IMR-90 (cell line): ENCODE measurements at regions not wholly inside any gene's neighbourhood (a gene's known extent, or its start where the extent isn't known, plus 50 kb on each side); places are given as distances from the start of the nearest gene placed in this dataset.
"Not testable (repeated sequence)": the region's sequence is repeated elsewhere in the genome, so short reads cannot be mapped to it uniquely, and the experiment has no call there.

Experiments
- ATAC-seq: fragments of 200-7000 bp; cut with Tn5 transposase; 2 replicates; pipeline ENCODE4 v1.9.1; 2020; ENCODE audit warnings: low read depth, mild to moderate bottlenecking, moderate library complexity
- BruUV-seq: library from RNA; stranded (reverse); fragments of 400-500 nt; replicated peaks from 2 replicates; lab custom pipeline; 2021; lab: Mats Ljungman, UMichigan
- CTCF ChIA-PET: fragments of 300-600 bp; formaldehyde crosslinking; extraction: SDS; loops from one replicate; lab custom pipeline; 2021; ENCODE audit warnings: antibody characterized with exemption; lab: Yijun Ruan, JAX
- POLR2A ChIA-PET: fragments of 300-600 bp; sonication (Branson Sonifier 250); formaldehyde crosslinking; loops from one replicate; lab custom pipeline; 2022; ENCODE audit warnings: antibody characterized with exemption; ENCODE audit not compliant: unreplicated experiment; lab: Charles Lee
- DNase-seq: peaks from one replicate; pipeline ENCODE4 v3.0.0; 2013
- H2AFZ ChIP-seq: replicated peaks from 2 replicates; pipeline ENCODE3; 2013; ENCODE audit warnings: low read length, mild to moderate bottlenecking; ENCODE audit not compliant: poor library complexity
- H2AK5ac ChIP-seq: 2 replicates; pipeline ENCODE4 v1.6.1; 2013; ENCODE audit warnings: low read depth, low read length, inconsistent platforms
- H2AK9ac ChIP-seq: replicated peaks from 2 replicates; pipeline ENCODE3; 2013; ENCODE audit warnings: mild to moderate bottlenecking, low read depth, low read length, moderate library complexity; ENCODE audit not compliant: poor library complexity
- H2BK120ac ChIP-seq: 2 replicates; pipeline ENCODE4 v1.6.1; 2013; ENCODE audit warnings: low read depth, low read length, inconsistent platforms
- H2BK15ac ChIP-seq: 3 replicates; pipeline ENCODE4 v1.6.1; 2013; ENCODE audit warnings: low read depth, low read length, inconsistent platforms
- H2BK20ac ChIP-seq: 2 replicates; pipeline ENCODE4 v1.6.1; 2013; ENCODE audit warnings: low read depth, mild to moderate bottlenecking, inconsistent platforms, low read length, moderate library complexity
- H2BK5ac ChIP-seq: 2 replicates; pipeline ENCODE4 v1.6.1; 2013; ENCODE audit warnings: mild to moderate bottlenecking, low read depth, low read length, inconsistent platforms; ENCODE audit not compliant: poor library complexity, severe bottlenecking
- H3K14ac ChIP-seq: replicated peaks from 2 replicates; pipeline ENCODE4 v1.6.1; 2013; ENCODE audit warnings: low read depth, low read length, inconsistent platforms
- H3K18ac ChIP-seq: 2 replicates; pipeline ENCODE4 v1.6.1; 2013; ENCODE audit warnings: low read depth, low read length, control low read depth
- H3K23ac ChIP-seq: 2 replicates; pipeline ENCODE4 v1.6.1; 2013; ENCODE audit warnings: low read depth, low read length, inconsistent platforms
- H3K27ac ChIP-seq: 2 replicates; pipeline ENCODE4 v1.5.1; 2013; ENCODE audit warnings: mild to moderate bottlenecking, control low read depth, low read length; ENCODE audit not compliant: insufficient read depth
- H3K27me3 ChIP-seq: 2 replicates; pipeline ENCODE4 v1.6.1; 2013; ENCODE audit warnings: low read length; ENCODE audit not compliant: control insufficient read depth, insufficient read depth
- H3K36me3 ChIP-seq: 2 replicates; pipeline ENCODE4 v1.6.1; 2013; ENCODE audit warnings: low read length, mixed read lengths; ENCODE audit not compliant: control insufficient read depth, insufficient read depth
- H3K4ac ChIP-seq: 2 replicates; pipeline ENCODE4 v1.6.1; 2013; ENCODE audit warnings: low read depth, low read length, inconsistent platforms
- H3K4me1 ChIP-seq: 2 replicates; pipeline ENCODE4 v1.6.1; 2013; ENCODE audit warnings: low read length, mixed read lengths; ENCODE audit not compliant: control insufficient read depth, insufficient read depth
- H3K4me2 ChIP-seq: 2 replicates; pipeline ENCODE4 v1.6.1; 2013; ENCODE audit warnings: low read depth, mild to moderate bottlenecking, control low read depth, low read length, moderate library complexity
- H3K4me3 ChIP-seq: 2 replicates; pipeline ENCODE4 v1.5.1; 2013; ENCODE audit warnings: low read depth, mild to moderate bottlenecking, control low read depth, low read length, moderate library complexity; ENCODE audit not compliant: insufficient read depth
- H3K56ac ChIP-seq: 2 replicates; pipeline ENCODE4 v1.6.1; 2013; ENCODE audit warnings: low read length, inconsistent platforms; ENCODE audit not compliant: insufficient read depth; ENCODE audit errors: extremely low read depth
- H3K79me1 ChIP-seq, 2 experiments: 2 replicates each; pipeline ENCODE4 v1.6.1; 2013; ENCODE audit warnings: low read length in 2 of 2, inconsistent platforms in 1 of 2, low read depth in 1 of 2
- H3K9ac ChIP-seq: 2 replicates; pipeline ENCODE4 v1.6.1; 2013; ENCODE audit warnings: low read depth, low read length, control low read depth
- H3K9me1 ChIP-seq: 2 replicates; pipeline ENCODE4 v1.6.1; 2013; ENCODE audit warnings: low read length, inconsistent platforms; ENCODE audit not compliant: insufficient read depth
- H3K9me3 ChIP-seq: 2 replicates; pipeline ENCODE4 v1.6.1; 2013; ENCODE audit warnings: low read length; ENCODE audit not compliant: control insufficient read depth, insufficient read depth
- H4K20me1 ChIP-seq: 2 replicates; pipeline ENCODE4 v1.6.1; 2013; ENCODE audit warnings: low read length, inconsistent platforms; ENCODE audit not compliant: insufficient read depth
- H4K5ac ChIP-seq: 2 replicates; pipeline ENCODE4 v1.6.1; 2013; ENCODE audit warnings: mild to moderate bottlenecking, low read depth, low read length, control low read depth
- H4K8ac ChIP-seq, 2 experiments: 2 replicates each; pipeline ENCODE4 v1.6.1; 2013; ENCODE audit warnings: low read depth in 2 of 2, low read length in 2 of 2, control low read depth in 1 of 2, inconsistent platforms in 1 of 2
- H4K91ac ChIP-seq: 2 replicates; pipeline ENCODE4 v1.6.1; 2013; ENCODE audit warnings: low read depth, low read length, inconsistent platforms; ENCODE audit not compliant: insufficient read depth
- CEBPB ChIP-seq: IDR thresholded peaks from 2 replicates; pipeline ENCODE4 v1.6.1; 2012; ENCODE audit warnings: low read depth, low read length, improper control_type of control experiment
- MXI1 ChIP-seq: IDR thresholded peaks from 2 replicates; pipeline ENCODE4 v1.6.1; 2012; ENCODE audit warnings: low read depth, mild to moderate bottlenecking, low read length, moderate library complexity, borderline replicate concordance
- WGBS, 2 experiments: methylation state at CpG; one replicate each; pipeline versions ENCODE4 v1.1.5 to v1.1.7; 2013; ENCODE audit warnings: missing lambda C conversion rate in 2 of 2; ENCODE audit not compliant: insufficient read length in 1 of 2; ENCODE audit errors: extremely low coverage in 2 of 2; 5-methylcytosine and 5-hydroxymethylcytosine counted together
- dilution Hi-C: fragments of 300-500 bp; cut with HindIII; formaldehyde crosslinking; loops from one replicate; pipeline ENCODE4 v1.14.3; 2018; ENCODE audit warnings: low sequenced_read_pairs; ENCODE audit not compliant: unreplicated experiment
- in situ Hi-C: fragments of 300-500 bp; cut with MboI; formaldehyde crosslinking; loops from 3 replicates; pipeline ENCODE4 v1.14.3; 2019; ENCODE audit warnings: low sequenced_read_pairs, inconsistent platforms, mixed read lengths
- intact Hi-C: fragments of 100-400 bp; cut with micrococcal nuclease; formaldehyde crosslinking; loops from 2 replicates; pipeline ENCODE4 v1.10.0; 2022
- TF ChIP-seq, protein P1 (sequence below): conservative IDR thresholded peaks from 2 replicates; pipeline ENCODE4 v1.5.1; 2012; ENCODE audit warnings: mild to moderate bottlenecking, low read depth, low read length, improper control_type of control experiment

DNA sequence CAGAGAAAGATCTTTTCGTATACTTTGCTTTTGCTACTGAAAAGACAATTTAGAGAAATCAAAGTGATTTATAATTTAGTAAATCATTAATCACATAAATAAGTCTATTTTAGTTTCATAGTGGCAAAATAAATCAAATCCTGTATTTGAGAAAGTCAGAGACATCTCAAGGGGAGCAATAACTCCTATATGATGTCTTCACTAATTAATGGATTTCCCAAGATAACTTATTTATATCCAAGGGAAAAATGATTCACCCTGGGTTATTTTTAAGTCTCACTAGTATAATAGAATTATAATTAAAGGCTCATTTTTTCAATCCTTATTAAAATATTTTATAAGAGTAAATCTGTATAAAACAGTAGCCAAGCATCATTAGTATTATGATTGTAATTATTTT lies 177.8 kb upstream of the GIMD1 start:
- Histone ChIP-seq H2BK15ac (no peak overlapping the region), H3K27me3 (no peaks in the 10 kb centered on the region), H2AFZ (no peak overlapping the region), H3K9me1 (no peaks in the 10 kb centered on the region), H2AK9ac (no peak overlapping the region), H4K5ac (no peak overlapping the region), H3K9ac (no peak overlapping the region), H3K18ac (no peak overlapping the region), H3K9me3 (no peaks in the 10 kb centered on the region), H3K4ac (no peak overlapping the region), H3K4me3 (no peak overlapping the region), H3K56ac (no peak overlapping the region), H3K79me1 (no peaks in the 10 kb centered on the region), H3K23ac (no peak overlapping the region), H4K20me1 (no peaks in the 10 kb centered on the region), H3K4me2 (no peak overlapping the region), H4K91ac (no peak overlapping the region), H3K36me3 (no peaks in the 10 kb centered on the region), H3K14ac (no peak overlapping the region), H3K27ac (no peak overlapping the region), H2BK20ac (no peak overlapping the region), H4K8ac (no peak overlapping the region), H2BK5ac (no peak overlapping the region), H2AK5ac (no peak overlapping the region), H3K4me1 (no peaks in the 10 kb centered on the region), H2BK120ac (no peak overlapping the region)
- POLR2A ChIA-PET, result no interaction called here
- dilution Hi-C loops, result no loop called here
- no peak for DNase-seq
- ATAC-seq, result no peak
- BruUV-seq, result no TSS peak
- CTCF ChIA-PET, result no interaction called here
- intact Hi-C loops, result loop anchor here (5.0 kb wide), 1 partner anchor 56 kb away; no protein-coding TSS in a partner anchor
- no CpG with 5 or more reads among the region's 1 CpG for WGBS, 2 experiments
- in situ Hi-C loops, result no loop called here
- TF ChIP-seq, protein P1, sequence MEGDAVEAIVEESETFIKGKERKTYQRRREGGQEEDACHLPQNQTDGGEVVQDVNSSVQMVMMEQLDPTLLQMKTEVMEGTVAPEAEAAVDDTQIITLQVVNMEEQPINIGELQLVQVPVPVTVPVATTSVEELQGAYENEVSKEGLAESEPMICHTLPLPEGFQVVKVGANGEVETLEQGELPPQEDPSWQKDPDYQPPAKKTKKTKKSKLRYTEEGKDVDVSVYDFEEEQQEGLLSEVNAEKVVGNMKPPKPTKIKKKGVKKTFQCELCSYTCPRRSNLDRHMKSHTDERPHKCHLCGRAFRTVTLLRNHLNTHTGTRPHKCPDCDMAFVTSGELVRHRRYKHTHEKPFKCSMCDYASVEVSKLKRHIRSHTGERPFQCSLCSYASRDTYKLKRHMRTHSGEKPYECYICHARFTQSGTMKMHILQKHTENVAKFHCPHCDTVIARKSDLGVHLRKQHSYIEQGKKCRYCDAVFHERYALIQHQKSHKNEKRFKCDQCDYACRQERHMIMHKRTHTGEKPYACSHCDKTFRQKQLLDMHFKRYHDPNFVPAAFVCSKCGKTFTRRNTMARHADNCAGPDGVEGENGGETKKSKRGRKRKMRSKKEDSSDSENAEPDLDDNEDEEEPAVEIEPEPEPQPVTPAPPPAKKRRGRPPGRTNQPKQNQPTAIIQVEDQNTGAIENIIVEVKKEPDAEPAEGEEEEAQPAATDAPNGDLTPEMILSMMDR, result no peak
- no peak for TF ChIP-seq CEBPB
- no peak for TF ChIP-seq MXI1

DNA sequence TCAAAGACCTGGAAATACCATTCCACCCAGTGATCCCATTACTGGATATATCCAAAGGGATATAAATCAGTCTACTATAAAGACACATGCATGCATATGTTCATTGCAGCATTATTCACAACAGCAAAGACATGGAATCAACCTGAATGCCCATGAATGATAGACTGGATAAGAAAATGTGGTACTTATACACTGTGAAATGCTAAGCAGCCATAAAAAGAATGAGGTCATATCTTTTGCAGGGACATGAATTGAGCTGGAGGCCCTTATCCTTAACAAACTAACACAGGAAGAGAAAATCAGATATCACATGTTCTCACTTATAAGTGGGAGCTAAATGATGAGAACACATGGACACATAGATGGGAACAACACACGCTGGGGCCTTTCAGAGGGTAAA lies 174.0 kb upstream of the GIMD1 start:
- H2BK15ac ChIP-seq, H2BK20ac ChIP-seq, H2BK5ac ChIP-seq, DNase-seq, H4K8ac ChIP-seq, H4K5ac ChIP-seq, H4K91ac ChIP-seq, H3K79me1 ChIP-seq, H2BK120ac ChIP-seq, H3K56ac ChIP-seq, H3K4me2 ChIP-seq, H2AK9ac ChIP-seq, H3K36me3 ChIP-seq, H3K4me1 ChIP-seq, H3K9me1 ChIP-seq, in situ Hi-C loops, dilution Hi-C loops, H3K27ac ChIP-seq, H4K20me1 ChIP-seq, ATAC-seq, BruUV-seq, H3K9me3 ChIP-seq, intact Hi-C loops, H3K23ac ChIP-seq, H3K18ac ChIP-seq, POLR2A ChIA-PET, CTCF ChIA-PET, H2AK5ac ChIP-seq, H3K27me3 ChIP-seq, H3K9ac ChIP-seq, H3K14ac ChIP-seq, H3K4ac ChIP-seq, H2AFZ ChIP-seq, H3K4me3 ChIP-seq: not testable (repeated sequence)
- WGBS, 2 experiments, result no CpG with 5 or more reads among the region's 1 CpG
